H1 (cell line): ENCODE measurements at regions not wholly inside any gene's neighbourhood (a gene's known extent, or its start where the extent isn't known, plus 50 kb on each side); places are given as distances from the start of the nearest gene placed in this dataset.

Experiments used
- CTCF ChIA-PET: fragments of 300-600 bp; sonication (Branson Sonifier 250); formaldehyde crosslinking; loops from one replicate; lab custom pipeline; 2021; ENCODE audit not compliant: partially characterized antibody; lab: Charles Lee
- POLR2A ChIA-PET: fragments of 300-600 bp; sonication (Branson Sonifier 250); formaldehyde crosslinking; loops from one replicate; lab custom pipeline; 2021; ENCODE audit warnings: inconsistent platforms; ENCODE audit not compliant: partially characterized antibody; lab: Charles Lee
- DNase-seq, 2 experiments: peaks; one replicate each; pipeline versions ENCODE4 v3.0.0 to v3.0.0-alpha.2; 2010 to 2022; ENCODE audit warnings: low spot score in 2 of 2, low read depth in 1 of 2, mixed read lengths in 1 of 2
- FAIRE-seq: peaks from 2 replicates; lab custom pipeline; 2011; peaks lifted over from hg19 to GRCh38; lab: Jason Lieb, UNC
- H2AFZ ChIP-seq: 2 replicates; pipeline ENCODE4 v1.8.1; 2012; ENCODE audit warnings: low read length, inconsistent platforms
- H2AK5ac ChIP-seq: 2 replicates; pipeline ENCODE4 v1.6.1; 2013; ENCODE audit warnings: low read depth, low read length
- H2BK120ac ChIP-seq: replicated peaks from 2 replicates; pipeline ENCODE3; 2013; ENCODE audit warnings: low read depth, low read length, inconsistent platforms
- H2BK12ac ChIP-seq: 2 replicates; pipeline ENCODE4 v1.6.1; 2013; ENCODE audit warnings: low read depth, low read length
- H2BK15ac ChIP-seq: 2 replicates; pipeline ENCODE4 v1.6.1; 2013; ENCODE audit warnings: low read length
- H2BK20ac ChIP-seq: 2 replicates; pipeline ENCODE4 v1.6.1; 2013; ENCODE audit warnings: low read length
- H2BK5ac ChIP-seq: 2 replicates; pipeline ENCODE4 v1.6.1; 2013; ENCODE audit warnings: low read depth, low read length
- H3K14ac ChIP-seq: 2 replicates; pipeline ENCODE4 v1.6.1; 2013; ENCODE audit warnings: inconsistent platforms; ENCODE audit not compliant: insufficient read length
- H3K18ac ChIP-seq: 2 replicates; pipeline ENCODE4 v1.6.1; 2013; ENCODE audit warnings: low read length; ENCODE audit errors: extremely low read depth
- H3K23ac ChIP-seq: 2 replicates; pipeline ENCODE4 v1.6.1; 2013; ENCODE audit warnings: inconsistent platforms; ENCODE audit not compliant: insufficient read length
- H3K23me2 ChIP-seq: 2 replicates; pipeline ENCODE4 v1.6.1; 2013; ENCODE audit warnings: low read depth, low read length
- H3K27ac ChIP-seq: 2 replicates; pipeline ENCODE4 v1.6.1; 2011; ENCODE audit warnings: low read depth, low read length, inconsistent platforms
- H3K27me3 ChIP-seq, 4 experiments: replicated peaks in 1 of 4; 1 replicate in 1 of 4; 2 replicates in 3 of 4; pipeline versions ENCODE4 v1.6.1 to v1.8.1; 2011 to 2013; ENCODE audit warnings: low read length in 3 of 4, mild to moderate bottlenecking in 3 of 4, inconsistent platforms in 2 of 4, mixed read lengths in 2 of 4, moderate library complexity in 1 of 4; ENCODE audit not compliant: control insufficient read depth in 3 of 4, insufficient read depth in 3 of 4; ENCODE audit errors: extremely low read depth in 1 of 4
- H3K36me3 ChIP-seq, 4 experiments: 2 replicates each; pipeline versions ENCODE4 v1.6.1 to v1.8.1; 2011 to 2013; ENCODE audit warnings: mild to moderate bottlenecking in 4 of 4, low read length in 3 of 4, moderate library complexity in 2 of 4, control low read depth in 1 of 4, inconsistent platforms in 1 of 4; ENCODE audit not compliant: insufficient read depth in 4 of 4, control insufficient read depth in 2 of 4
- H3K4ac ChIP-seq: replicated peaks from 2 replicates; pipeline ENCODE3; 2013; ENCODE audit warnings: low read length, low read depth, mixed read lengths, inconsistent platforms; ENCODE audit not compliant: insufficient read length
- H3K4me1 ChIP-seq, 4 experiments: replicated peaks in 1 of 4; 1 replicate in 1 of 4; 2 replicates in 3 of 4; pipeline versions ENCODE4 v1.6.1 to v1.8.1; 2011 to 2013; ENCODE audit warnings: low read length in 3 of 4, inconsistent platforms in 2 of 4, mixed read lengths in 1 of 4; ENCODE audit not compliant: insufficient read depth in 4 of 4, control insufficient read depth in 3 of 4
- H3K4me2 ChIP-seq, 2 experiments: 2 replicates each; pipeline versions ENCODE4 v1.6.1 to v1.8.1; 2011 to 2013; ENCODE audit warnings: low read depth in 2 of 2, low read length in 2 of 2, control low read depth in 1 of 2, inconsistent platforms in 1 of 2, mild to moderate bottlenecking in 1 of 2; ENCODE audit not compliant: insufficient read depth in 1 of 2
- H3K4me3 ChIP-seq, 4 experiments: fragments of 200-600, 300-600 bp in 1 of 4; sonication (generic), shearing (Covaris generic), sonication (Bioruptor Twin) in 1 of 4; 2 replicates each; pipeline versions ENCODE4 v1.5.1 to v1.8.1; 2011 to 2016; ENCODE audit warnings: low read length in 4 of 4, low read depth in 3 of 4, control low read depth in 2 of 4, inconsistent platforms in 2 of 4, mild to moderate bottlenecking in 2 of 4, mixed read lengths in 1 of 4, moderate library complexity in 1 of 4; ENCODE audit not compliant: insufficient read depth in 2 of 4; ENCODE audit errors: extremely low read depth in 1 of 4
- H3K56ac ChIP-seq: replicated peaks from 2 replicates; pipeline ENCODE3; 2013; ENCODE audit warnings: low read depth, mild to moderate bottlenecking, mixed read lengths, low read length, inconsistent platforms; ENCODE audit not compliant: insufficient read length
- H3K79me1 ChIP-seq: 2 replicates; pipeline ENCODE4 v1.6.1; 2013; ENCODE audit warnings: low read depth, low read length, control low read depth
- H3K79me2 ChIP-seq, 2 experiments: 2 replicates each; pipeline versions ENCODE4 v1.6.1 to v1.8.1; 2012 to 2013; ENCODE audit warnings: low read length in 2 of 2, mild to moderate bottlenecking in 2 of 2, inconsistent platforms in 1 of 2; ENCODE audit not compliant: insufficient read depth in 2 of 2, control insufficient read depth in 1 of 2
- H3K9ac ChIP-seq, 4 experiments: replicated peaks in 1 of 4; 1 replicate in 1 of 4; 2 replicates in 3 of 4; pipeline versions ENCODE4 v1.6.1 to v1.8.1; 2011 to 2013; ENCODE audit warnings: low read depth in 3 of 4, low read length in 3 of 4, control low read depth in 2 of 4, mild to moderate bottlenecking in 2 of 4, moderate library complexity in 2 of 4, inconsistent platforms in 1 of 4; ENCODE audit errors: extremely low read depth in 1 of 4
- H3K9me3 ChIP-seq, 2 experiments: 2 replicates each; pipeline versions ENCODE4 v1.6.1 to v1.8.1; 2012 to 2013; ENCODE audit warnings: mild to moderate bottlenecking in 2 of 2, moderate library complexity in 2 of 2, control low read depth in 1 of 2, inconsistent platforms in 1 of 2, low read depth in 1 of 2, low read length in 1 of 2, mixed read lengths in 1 of 2; ENCODE audit not compliant: insufficient read depth in 2 of 2
- H4K20me1 ChIP-seq, 2 experiments: replicated peaks in 1 of 2; 2 replicates each; pipeline versions ENCODE3 to v1.8.1; 2011 to 2013; ENCODE audit warnings: inconsistent platforms in 2 of 2, low read length in 2 of 2, mild to moderate bottlenecking in 1 of 2; ENCODE audit not compliant: insufficient read depth in 2 of 2, control insufficient read depth in 1 of 2
- H4K5ac ChIP-seq: 2 replicates; pipeline ENCODE4 v1.6.1; 2013; ENCODE audit warnings: low read length, low read depth, mixed read lengths, inconsistent platforms; ENCODE audit not compliant: insufficient read length
- H4K8ac ChIP-seq: 2 replicates; pipeline ENCODE4 v1.8.0; 2013; ENCODE audit warnings: mild to moderate bottlenecking, moderate library complexity, low read length, inconsistent platforms; ENCODE audit not compliant: insufficient read depth; ENCODE audit errors: extremely low read depth
- H4K91ac ChIP-seq: replicated peaks from 2 replicates; pipeline ENCODE3; 2013; ENCODE audit warnings: low read length, mixed read lengths, inconsistent platforms; ENCODE audit not compliant: insufficient read length
- ASH2L ChIP-seq: fragments of 200-600, 300-600 bp; sonication (generic); IDR thresholded peaks from one replicate; pipeline ENCODE4 v1.7.1; 2017; ENCODE audit warnings: low read length
- CHD2 ChIP-seq: IDR thresholded peaks from 2 replicates; pipeline ENCODE4 v1.6.1; 2012; ENCODE audit warnings: low read length, improper control_type of control experiment
- HDAC2 ChIP-seq, 2 experiments: fragments of 300-600 bp in 1 of 2; sonication (generic) in 1 of 2; IDR thresholded peaks; 2 replicates each; pipeline ENCODE4 v1.6.1; 2011 to 2012; ENCODE audit warnings: low read depth in 2 of 2, low read length in 2 of 2, mild to moderate bottlenecking in 2 of 2, moderate library complexity in 2 of 2, borderline replicate concordance in 1 of 2, inconsistent platforms in 1 of 2
- JUND ChIP-seq: IDR thresholded peaks from 2 replicates; pipeline ENCODE4 v1.6.1; 2011; ENCODE audit warnings: mild to moderate bottlenecking, improper control_type of control experiment, low read length
- KDM5A ChIP-seq: fragments of 200-600 bp; IDR thresholded peaks from 2 replicates; pipeline ENCODE4 v1.7.1; 2012; ENCODE audit warnings: mild to moderate bottlenecking, low read length, inconsistent platforms, mixed read lengths
- MAFK ChIP-seq: IDR thresholded peaks from 2 replicates; pipeline ENCODE4 v1.6.1; 2012; ENCODE audit warnings: low read depth, mild to moderate bottlenecking, improper control_type of control experiment, low read length
- MAX ChIP-seq: IDR thresholded peaks from 2 replicates; pipeline ENCODE4 v1.6.1; 2012; ENCODE audit warnings: inconsistent platforms
- PHF8 ChIP-seq: fragments of 200-600 bp; sonication (generic); conservative IDR thresholded peaks from 2 replicates; pipeline ENCODE4 v1.7.1; 2012; ENCODE audit warnings: low read depth, mild to moderate bottlenecking, inconsistent platforms, low read length, moderate library complexity
- POU5F1 ChIP-seq: IDR thresholded peaks from 2 replicates; pipeline ENCODE4 v1.6.1; 2011; ENCODE audit warnings: low read depth, mild to moderate bottlenecking, low read length, moderate library complexity
- RNF2 ChIP-seq: fragments of 200-900, 300-1000 bp; sonication (generic); IDR thresholded peaks from 2 replicates; pipeline ENCODE4 v1.7.1; 2016; ENCODE audit warnings: borderline replicate concordance, low read depth, mild to moderate bottlenecking, antibody characterized with exemption, low read length; ENCODE audit not compliant: poor library complexity, severe bottlenecking; ENCODE audit errors: missing control alignments
- SP4 ChIP-seq: IDR thresholded peaks from 2 replicates; pipeline ENCODE4 v1.6.1; 2012; ENCODE audit warnings: low read length, inconsistent platforms
- TAF1 ChIP-seq: IDR thresholded peaks from 2 replicates; pipeline ENCODE4 v1.6.1; 2011; ENCODE audit warnings: mild to moderate bottlenecking, low read depth, low read length
- TBP ChIP-seq: IDR thresholded peaks from 2 replicates; pipeline ENCODE4 v1.6.1; 2011; ENCODE audit warnings: low read depth, low read length, improper control_type of control experiment
- YY1 ChIP-seq: IDR thresholded peaks from 2 replicates; pipeline ENCODE4 v1.6.1; 2011; ENCODE audit warnings: low read depth, mild to moderate bottlenecking, low read length
- ZNF274 ChIP-seq: IDR thresholded peaks from 2 replicates; pipeline ENCODE4 v1.7.0; 2012; ENCODE audit warnings: low read length, borderline replicate concordance; ENCODE audit errors: extremely low read depth
- WGBS, 2 experiments: shearing (Covaris generic) in 1 of 2; methylation state at CpG; one replicate each; pipeline versions ENCODE4 v1.1.6 to v1.1.7; 2013 to 2015; ENCODE audit warnings: low lambda C conversion rate in 2 of 2, mixed read lengths in 2 of 2, inconsistent platforms in 1 of 2, low coverage in 1 of 2, missing lambda C conversion rate in 1 of 2; ENCODE audit not compliant: insufficient replicate concordance in 2 of 2, insufficient coverage in 1 of 2, insufficient read length in 1 of 2; ENCODE audit errors: extremely low coverage in 1 of 2, missing lambda C conversion rate in 1 of 2; 5-methylcytosine and 5-hydroxymethylcytosine counted together

- Histone ChIP-seq H3K4ac (no peak overlapping the region), H3K9me3 (no peaks in the 10 kb centered on the region; a peak in 2 of 4 replicates), H3K79me2 (no peaks in the 10 kb centered on the region), H2BK20ac (no peak overlapping the region), H2AFZ (no peak overlapping the region), H2AK5ac (no peak overlapping the region), H3K27me3 (peaks cover 24 to 52% (median 47%) of the 10 kb centered on the region in 4 experiments), H2BK120ac (no peak overlapping the region), H3K9ac (no peak overlapping the region), H3K23ac (no peak overlapping the region), H3K4me2 (no peak overlapping the region), H2BK12ac (no peak overlapping the region), H4K91ac (no peak overlapping the region), H3K23me2 (no peaks in the 10 kb centered on the region), H4K5ac (no peak overlapping the region), H2BK5ac (no peak overlapping the region), H2BK15ac (no peak overlapping the region), H3K56ac (no peak overlapping the region), H4K20me1 (peaks cover 0 to 2% of the 10 kb centered on the region in 2 experiments), H3K4me1 (peaks cover 0 to 2% (median 0%) of the 10 kb centered on the region in 4 experiments; a peak in 1 of 7 replicates), H3K27ac (no peak overlapping the region), H3K18ac (no peak overlapping the region), H3K14ac (no peak overlapping the region), H3K79me1 (no peaks in the 10 kb centered on the region), H4K8ac (no peak overlapping the region), H3K4me3 (no peak overlapping the region), H3K36me3 (0 out of 8 replicates have a peak, but pooled peaks cover 0 to 2% (median 0%) of the 10 kb centered on the region in 4 experiments)
- FAIRE-seq (no peak), DNase-seq (peak; percentile 52 to 54)
- WGBS, 2 experiments, result 14% methylated on average over 4 of the region's 4 CpGs; no CpG with 5 or more reads in 1 of the 2 experiments
- POLR2A ChIA-PET, result interaction anchor here (0.7 kb wide), 1 partner anchor 339 kb away, joined by 3 read pairs; no protein-coding TSS in a partner anchor
- CTCF ChIA-PET, result no interaction called here
- TF ChIP-seq TAF1 (no peak), RNF2 (no peak), TBP (no peak), PHF8 (no peak), ZNF274 (no peak), ASH2L (no peak), SP4 (no peak), CHD2 (no peak), JUND (no peak), POU5F1 (no peak), HDAC2 (IDR thresholded peaks at IDR 0.05; ENCODE audit: borderline replicate concordance in 1 of 2, low read depth in 2 of 2, low read length in 2 of 2) (peak in 1 of 2 experiments; percentile 78; a peak in 1 of 4 replicates), MAFK (no peak), YY1 (no peak), KDM5A (no peak), MAX (peak; percentile 83)
Observed at GRCh38 chr16:51630076-51630475, 479.0 kb upstream of the SALL1 start.
